ENCODE measurements at regions not wholly inside any gene's neighbourhood (a gene's known extent, or its start where the extent isn't known, plus 50 kb on each side); places are given as distances from the start of the nearest gene placed in this dataset.

- no peak for DNase-seq (ENCODE audit: low spot score)
Observed at GRCh38 chr20:4070323-4071177, 55.2 kb upstream of the RNF24 start.

DNA sequence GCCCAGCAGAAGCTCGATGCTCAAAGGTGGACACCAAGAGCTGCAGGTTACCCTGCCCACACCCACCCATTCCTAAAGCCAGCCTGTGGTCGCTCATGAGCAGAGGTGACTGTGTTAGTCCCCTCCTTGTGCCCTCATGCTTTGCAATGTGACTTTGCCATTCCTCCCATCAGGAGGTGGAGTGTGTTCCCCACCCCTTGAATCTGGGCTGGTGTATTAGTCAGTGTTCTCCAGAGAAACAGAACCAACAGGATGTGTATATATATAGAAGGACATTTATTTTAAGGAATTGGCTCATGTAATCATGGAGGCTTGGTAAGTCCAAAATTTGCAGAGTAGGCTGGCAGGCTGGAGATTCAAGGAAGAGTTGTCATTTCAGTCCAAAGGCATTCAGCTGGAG, 54.4 kb upstream of the RNF24 start:
- DNase-seq (ENCODE audit: low spot score) = no peak

- peak; percentile 76 for DNase-seq (ENCODE audit: low spot score)
Observed at GRCh38 chr20:4068708-4069107, 53.4 kb upstream of the RNF24 start.

DNA sequence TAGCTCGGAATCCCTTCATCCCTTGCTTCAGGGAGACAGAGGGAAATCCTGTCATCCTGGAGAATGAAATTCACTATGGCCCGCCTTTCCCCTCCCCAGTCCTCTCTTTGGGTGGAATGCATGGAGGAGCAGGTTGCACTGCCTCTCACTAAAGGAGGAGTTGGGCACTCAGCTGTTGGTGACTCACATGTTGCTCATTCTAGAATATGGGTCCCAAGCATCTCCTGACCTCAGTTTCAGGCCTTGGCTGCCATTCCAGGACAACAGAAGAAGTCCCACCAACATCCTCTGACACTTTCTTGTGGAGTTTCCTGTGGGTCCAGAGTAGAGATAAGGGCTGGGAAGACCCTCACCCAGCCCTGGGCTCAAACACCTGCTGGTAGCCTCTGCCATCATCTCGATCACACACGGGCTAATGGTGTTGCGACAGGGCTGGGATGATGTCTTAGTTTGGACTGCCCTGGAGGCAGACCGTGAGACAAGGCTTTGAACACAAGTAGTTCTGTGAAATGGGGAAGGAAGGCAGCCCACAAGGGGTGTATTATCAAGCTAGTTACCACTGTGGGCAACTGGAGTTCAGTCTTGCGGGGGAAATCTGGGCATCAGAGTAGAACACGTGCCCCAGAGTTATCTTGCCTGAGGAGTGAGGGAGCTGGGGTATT, 52.4 kb upstream of the RNF24 start:
- DNase-seq (ENCODE audit: low spot score) = peak; percentile 15

GRCh38 chr20:4066551-4066950, 51.2 kb upstream of the RNF24 start:
- DNase-seq (ENCODE audit: low spot score) = no peak

GRCh38 chr20:4065391-4065844, 50.1 kb upstream of the RNF24 start:
- no peak for DNase-seq (ENCODE audit: low spot score)

Measured in hematopoietic multipotent progenitor cell treated with erythropoietin and hydrocortisone succinate and interleukin-3 and kit ligand, for 15 days (in vitro differentiated cells).